Heart left ventricle (tissue), 16 donors: ENCODE measurements at regions not wholly inside any gene's neighbourhood (a gene's known extent, or its start where the extent isn't known, plus 50 kb on each side); places are given as distances from the start of the nearest gene placed in this dataset.
"Not testable (repeated sequence)": the region's sequence is repeated elsewhere in the genome, so short reads cannot be mapped to it uniquely, and the experiment has no call there.

Experiments
- ATAC-seq, 4 donors: fragments of 200-7000 bp; cut with Tn5 transposase; one replicate each; pipeline ENCODE4 v1.9.1; 2020 to 2022; ENCODE audit warnings: moderate library complexity in 4 of 4, mild to moderate bottlenecking in 3 of 4, moderate number of reproducible peaks in 1 of 4
- DNase-seq, 5 donors: peaks; one replicate each; pipeline ENCODE4 v3.0.0-alpha.2; 2020
- H3K27ac ChIP-seq, 12 donors: fragments of 200-600 bp; sonication (generic) in 4 of 12; one replicate each; pipeline versions ENCODE4 v1.5.0 to v1.8.0; 2016 to 2022; ENCODE audit warnings: mild to moderate bottlenecking in 2 of 12
- H3K27me3 ChIP-seq, 9 donors: fragments of 200-600 bp; sonication (generic) in 2 of 9; one replicate each; pipeline versions ENCODE4 v1.5.1 to v1.8.0; 2016 to 2022; ENCODE audit warnings: mild to moderate bottlenecking in 3 of 9
- H3K36me3 ChIP-seq, 9 donors: fragments of 200-600 bp; sonication (generic) in 2 of 9; one replicate each; pipeline versions ENCODE4 v1.5.0 to v1.8.0; 2018 to 2022; ENCODE audit warnings: mild to moderate bottlenecking in 2 of 9
- H3K4me1 ChIP-seq, 12 donors: fragments of 200-600 bp; sonication (generic) in 4 of 12; one replicate each; pipeline versions ENCODE4 v1.5.0 to v1.8.0; 2016 to 2022; ENCODE audit warnings: mild to moderate bottlenecking in 3 of 12
- H3K4me3 ChIP-seq, 12 donors: fragments of 200-600 bp; sonication (generic) in 4 of 12; one replicate each; pipeline versions ENCODE4 v1.5.0 to v1.8.0; 2017 to 2022; ENCODE audit warnings: mild to moderate bottlenecking in 9 of 12, moderate library complexity in 4 of 12
- H3K9me3 ChIP-seq, 12 donors: fragments of 200-600 bp; sonication (generic) in 4 of 12; one replicate each; pipeline versions ENCODE4 v1.5.0 to v1.8.0; 2016 to 2022; ENCODE audit warnings: mild to moderate bottlenecking in 1 of 12
- WGBS, 4 donors: extraction: QIAGEN DNeasy Blood & Tissue Kit in 2 of 4; methylation state at CpG; one replicate each; pipeline versions ENCODE4 v1.1.5 to v1.1.7; 2013 to 2018; 5-methylcytosine and 5-hydroxymethylcytosine counted together
- intact Hi-C, 10 donors: fragments of 100-400 bp; cut with DNase I; formaldehyde crosslinking; loops; one replicate each; pipeline versions ENCODE4 v1.11.1 to v1.14.2; 2022
- donor health status: ischemic (EF 13 %, LVEDD 7.1; RV severe dilation, severe dysfunction).
- donor health status: healthy with polysubstance abuse.
- donor health status: DM: no; HTN: yes; CAD: no.
- donor health status: DM: no; HTN: no; CAD: no.
- donor health status: ischemic (EF 25% LVEDD 6.9; RV normal size, moderate dysfunction).
- donor health status: ischemic (EF 25% LVEDD 5.7; RV mildly dilated, moderate dysfunction).
- donor health status: healthy.
- donor health status: DM: yes; HTN: yes; CAD: no.
- donor health status: ischemic (EF 35%, LVEDD 5.7; RV mildly dilated, moderate dysfunction).
- donor health status: nonischemic (EF 11% LVEDD 7.7; RV severe dilation, severe dysfunction).
- donor health status: DM: yes; HTN: yes; CAD: no.
- donor health status: PGD.
- donor health status: ischemic (EF 29% LVEDD 5.4; RV normal size, mild dysfunction).
- donor health status: nonischemic (EF 23%, LVEDD 6.1; RV moderate dilation, normal function).

GRCh38 chr18:14606546-14606945 is 63.1 kb upstream of the POTEC start:
- H3K4me3 ChIP-seq, H3K9me3 ChIP-seq, ATAC-seq, intact Hi-C loops, H3K27ac ChIP-seq, H3K36me3 ChIP-seq, H3K27me3 ChIP-seq, H3K4me1 ChIP-seq, DNase-seq: not testable (repeated sequence)
- WGBS, 4 donors: 17 to 44% (median 39%) methylated on average over 2 of the region's 2 CpGs

- H3K4me1 ChIP-seq, ATAC-seq, DNase-seq, H3K9me3 ChIP-seq, H3K4me3 ChIP-seq, H3K27ac ChIP-seq, H3K36me3 ChIP-seq, H3K27me3 ChIP-seq, intact Hi-C loops: not testable (repeated sequence)
- 0% methylated on average over 1 of the region's 1 CpG for WGBS, 4 donors
These were observed 64.0 kb upstream of the POTEC start for GRCh38 chr18:14607360-14607759.

DNA sequence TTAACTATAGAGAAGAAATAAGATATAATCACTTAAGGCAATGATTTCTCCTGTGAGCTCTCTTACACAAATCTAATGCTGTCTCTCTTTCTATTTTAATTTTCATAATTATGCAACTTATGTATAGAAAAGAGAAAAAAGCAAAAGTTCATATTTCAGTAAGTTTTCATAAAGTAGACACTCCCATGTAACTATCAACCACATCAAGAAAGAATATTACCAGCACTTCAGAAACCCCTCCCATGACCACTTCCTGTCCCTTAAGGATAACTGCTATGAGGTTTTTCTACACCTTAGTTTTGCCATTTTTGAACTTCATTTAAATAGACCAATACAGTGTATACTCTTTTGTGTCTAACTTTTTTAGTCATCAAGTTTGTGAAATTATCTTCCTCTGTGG is 69.0 kb upstream of the POTEC start:
- H3K36me3 ChIP-seq, ATAC-seq, DNase-seq, H3K27ac ChIP-seq, H3K9me3 ChIP-seq, H3K4me1 ChIP-seq, H3K27me3 ChIP-seq, H3K4me3 ChIP-seq, intact Hi-C loops: not testable (repeated sequence)

GRCh38 chr18:14614485-14614884 is 71.1 kb upstream of the POTEC start:
- H3K4me1 ChIP-seq, ATAC-seq: not testable (repeated sequence)
- 57 to 70% (median 58%) methylated on average over 3 to 4 of the region's 4 CpGs for WGBS, 4 donors

GRCh38 chr18:14627336-14627735 is 83.9 kb upstream of the POTEC start:
- intact Hi-C loops, H3K36me3 ChIP-seq, H3K27me3 ChIP-seq, H3K4me1 ChIP-seq, H3K4me3 ChIP-seq, H3K9me3 ChIP-seq, DNase-seq, ATAC-seq, H3K27ac ChIP-seq: not testable (repeated sequence)
- 45 to 59% (median 54%) methylated on average over 3 to 4 of the region's 5 CpGs for WGBS, 4 donors

More at GRCh38 chr18:14614485-14614884, 71.1 kb upstream of the POTEC start:
- H3K27ac ChIP-seq, H3K9me3 ChIP-seq, H3K4me3 ChIP-seq, H3K36me3 ChIP-seq, DNase-seq, H3K27me3 ChIP-seq, intact Hi-C loops: not testable (repeated sequence)

- H3K4me1 ChIP-seq, ATAC-seq, H3K4me3 ChIP-seq, H3K27me3 ChIP-seq, DNase-seq, H3K9me3 ChIP-seq, H3K36me3 ChIP-seq, H3K27ac ChIP-seq, intact Hi-C loops: not testable (repeated sequence)
- 12 to 24% (median 23%) methylated on average over 3 of the region's 3 CpGs for WGBS, 4 donors
These were observed 85.1 kb upstream of the POTEC start for GRCh38 chr18:14628323-14628978.

DNA sequence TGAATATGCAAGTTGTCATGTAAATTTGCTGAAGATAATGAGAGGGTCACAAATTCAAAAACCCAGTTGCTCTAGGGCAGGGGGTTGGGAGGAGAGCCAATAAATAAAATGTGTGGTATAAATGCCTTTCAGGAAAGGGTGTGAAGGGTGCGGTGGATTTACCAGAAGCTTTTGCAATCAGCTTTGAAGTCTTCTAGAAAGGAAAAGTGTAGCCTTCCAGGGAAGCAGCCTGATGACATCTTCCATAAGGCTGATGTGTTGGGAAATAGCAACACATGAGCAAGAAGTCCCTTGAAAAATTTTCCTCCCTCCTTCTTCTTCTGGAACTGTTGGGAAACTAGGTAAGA is 85.6 kb upstream of the POTEC start:
- ATAC-seq, H3K9me3 ChIP-seq, H3K4me3 ChIP-seq, DNase-seq, H3K27me3 ChIP-seq, H3K27ac ChIP-seq, H3K36me3 ChIP-seq, H3K4me1 ChIP-seq, intact Hi-C loops: not testable (repeated sequence)
- WGBS, 4 donors: 60 to 79% (median 73%) methylated on average over 1 of the region's 1 CpG

DNA sequence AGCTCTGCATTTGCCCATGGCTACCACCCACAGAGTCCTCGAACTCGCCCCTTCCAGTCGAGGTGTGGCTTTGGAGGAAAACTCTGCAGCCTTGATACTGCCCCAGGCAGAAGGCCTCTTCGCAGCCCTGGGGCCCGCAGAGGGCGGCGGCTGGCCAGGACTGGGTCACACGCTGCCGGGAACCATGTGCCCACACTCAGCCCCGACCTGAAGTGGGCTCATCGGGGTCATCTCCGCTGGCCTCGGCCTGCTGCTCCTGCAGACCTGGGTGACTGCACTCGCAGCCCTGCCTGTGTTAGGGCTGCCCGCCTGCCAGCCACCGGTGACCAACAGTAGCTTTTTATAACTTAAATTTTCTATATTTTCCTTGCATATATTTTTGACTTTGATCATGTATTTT is 89.6 kb upstream of the POTEC start:
- H3K27me3 ChIP-seq, H3K36me3 ChIP-seq, H3K4me1 ChIP-seq, H3K9me3 ChIP-seq, ATAC-seq, H3K27ac ChIP-seq, intact Hi-C loops, DNase-seq, H3K4me3 ChIP-seq: not testable (repeated sequence)
- WGBS, 4 donors: 88 to 94% (median 91%) methylated on average over 11 to 16 of the region's 16 CpGs

DNA sequence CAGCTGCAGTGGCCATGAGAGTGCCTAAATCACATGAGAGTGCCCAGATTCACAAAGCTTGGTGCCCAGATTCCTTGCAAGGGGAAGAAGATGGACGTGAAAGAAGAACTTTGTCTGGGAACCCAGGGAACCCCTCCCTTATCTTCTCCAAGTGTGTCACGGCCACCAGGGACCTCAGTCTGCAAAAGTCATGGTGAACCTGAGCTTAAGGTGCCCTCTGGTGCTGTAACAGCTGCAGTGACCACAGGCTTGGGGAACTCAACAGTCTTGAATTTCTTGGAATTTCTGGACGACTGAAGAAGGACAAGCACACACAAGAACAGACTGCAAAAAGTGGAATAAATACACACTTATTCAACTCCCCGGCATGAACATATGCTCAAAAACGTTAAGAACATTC is 94.6 kb upstream of the POTEC start:
- H3K4me3 ChIP-seq, ATAC-seq, H3K27ac ChIP-seq, H3K27me3 ChIP-seq, H3K9me3 ChIP-seq, H3K4me1 ChIP-seq, intact Hi-C loops, H3K36me3 ChIP-seq, DNase-seq: not testable (repeated sequence)
- 45 to 60% (median 56%) methylated on average over 3 to 5 of the region's 5 CpGs for WGBS, 4 donors

DNA sequence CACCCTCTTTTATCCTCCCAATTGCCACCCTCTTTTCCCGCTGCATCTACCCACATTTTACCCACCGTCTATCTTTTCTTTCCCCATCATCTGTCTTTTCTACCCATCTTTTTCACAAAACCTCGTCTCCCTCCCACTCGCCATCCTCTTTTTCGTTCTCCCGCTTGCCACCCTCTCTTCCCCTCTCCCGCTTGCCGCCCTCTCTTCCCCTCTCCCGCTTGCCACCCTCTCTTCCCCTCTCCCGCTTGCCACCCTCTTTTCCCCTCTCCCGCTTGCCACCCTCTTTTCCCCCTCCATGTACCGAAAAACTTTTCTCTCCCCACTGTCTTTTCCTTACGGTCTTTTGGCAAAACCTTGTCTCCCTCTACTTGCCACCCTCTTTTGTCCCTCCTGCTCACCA is 97.7 kb upstream of the POTEC start:
- intact Hi-C loops, H3K4me1 ChIP-seq, DNase-seq, H3K27me3 ChIP-seq, H3K4me3 ChIP-seq, H3K27ac ChIP-seq, H3K9me3 ChIP-seq, H3K36me3 ChIP-seq: not testable (repeated sequence)
- ATAC-seq: peak in 1 of 4 donors; percentile 49
- WGBS, 4 donors: 60 to 86% (median 79%) methylated on average over 12 to 13 of the region's 13 CpGs

GRCh38 chr18:14643715-14644290 is 100.4 kb upstream of the POTEC start:
- intact Hi-C loops, H3K4me3 ChIP-seq, ATAC-seq, DNase-seq, H3K36me3 ChIP-seq, H3K27me3 ChIP-seq, H3K4me1 ChIP-seq, H3K9me3 ChIP-seq, H3K27ac ChIP-seq: not testable (repeated sequence)
- WGBS, 4 donors: 60 to 71% (median 65%) methylated on average over 8 of the region's 8 CpGs

DNA sequence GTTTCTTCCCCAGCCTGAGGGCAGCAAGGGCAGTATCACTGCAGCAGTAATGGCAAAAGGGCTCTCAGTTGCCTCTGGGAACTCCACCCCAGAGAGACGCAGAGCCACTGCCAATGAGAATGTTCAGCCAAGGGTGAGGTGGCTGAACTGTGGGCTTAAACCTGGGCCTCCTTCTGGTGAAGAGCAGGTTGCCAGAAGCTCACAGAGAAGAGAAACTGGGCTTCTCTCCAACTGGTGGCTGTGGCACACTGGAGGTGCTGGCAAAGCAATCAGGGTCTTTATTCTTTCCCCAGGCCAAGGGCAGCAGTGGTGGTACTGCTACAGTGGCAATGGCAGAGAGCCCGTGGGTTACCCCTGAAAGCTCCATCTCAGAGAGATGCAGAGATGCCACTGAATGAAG is 54.9 kb upstream of the ANKRD30B start:
- DNase-seq, H3K4me1 ChIP-seq, ATAC-seq, H3K27ac ChIP-seq, H3K27me3 ChIP-seq, H3K4me3 ChIP-seq, H3K36me3 ChIP-seq, H3K9me3 ChIP-seq, intact Hi-C loops: not testable (repeated sequence)
- WGBS, 4 donors: 49 to 66% (median 52%) methylated on average over 1 to 2 of the region's 2 CpGs
